HCT116 (cell line): ENCODE measurements at regions not wholly inside any gene's neighbourhood (a gene's known extent, or its start where the extent isn't known, plus 50 kb on each side); places are given as distances from the start of the nearest gene placed in this dataset.
A peak's percentile ranks its signal among the peaks of the same experiment; 100 is the strongest.

ENCODE experiments used
- ATAC-seq: fragments of 200-7000 bp; cut with Tn5 transposase; 2 replicates; pipeline ENCODE4 v1.9.1; 2020; ENCODE audit warnings: mild to moderate bottlenecking, moderate library complexity
- BruUV-seq: library from RNA; stranded (reverse); fragments of 400-500 nt; replicated peaks from 2 replicates; lab custom pipeline; 2021; lab: Mats Ljungman, UMichigan
- CTCF ChIA-PET: fragments of 300-600 bp; sonication (Branson Sonifier 250); formaldehyde crosslinking; loops from one replicate; lab custom pipeline; 2021; ENCODE audit warnings: antibody characterized with exemption; lab: Charles Lee
- POLR2A ChIA-PET: fragments of 300-600, 350-600 bp; sonication (Branson Sonifier 250); formaldehyde crosslinking; loops from one replicate; lab custom pipeline; 2021; ENCODE audit warnings: antibody characterized with exemption; lab: Charles Lee
- RAD21 ChIA-PET, 2 experiments: fragments of 300-600 bp; sonication (Branson Sonifier 250); formaldehyde crosslinking; loops; one replicate each; lab custom pipeline; 2023; ENCODE audit warnings: low total read pairs in 2 of 2; ENCODE audit not compliant: uncharacterized antibody in 2 of 2, unreplicated experiment in 2 of 2, low non-redundant PET in 1 of 2; lab: Charles Lee
- DNase-seq: peaks from one replicate; pipeline ENCODE4 v3.0.0-alpha.2; 2010; ENCODE audit warnings: low read depth, low spot score
- H2AFZ ChIP-seq: fragments of 200-600 bp; shearing (Covaris generic), sonication (generic); 2 replicates; pipeline ENCODE4 v1.6.1; 2017; ENCODE audit warnings: low read depth, mixed run types, mixed read lengths, antibody characterized with exemption, low read length; ENCODE audit not compliant: poor library complexity, severe bottlenecking
- H3K27ac ChIP-seq: 2 replicates; pipeline ENCODE4 v1.5.1; 2012; ENCODE audit warnings: low read depth, low read length
- H3K27me3 ChIP-seq: fragments of 200-600 bp; sonication (generic); 2 replicates; pipeline ENCODE4 v1.6.1; 2016; ENCODE audit warnings: mixed run types, low read length, mixed read lengths; ENCODE audit not compliant: insufficient read depth
- H3K36me3 ChIP-seq, 2 experiments: fragments of 200-500 bp in 1 of 2; fragments of 200-600 bp in 1 of 2; sonication (Bioruptor generic) in 1 of 2; sonication (generic) in 1 of 2; 2 replicates each; pipeline versions ENCODE4 v1.5.1 to v1.6.1; 2014 to 2016; ENCODE audit warnings: low read length in 2 of 2, inconsistent platforms in 1 of 2, mixed read lengths in 1 of 2, mixed run types in 1 of 2; ENCODE audit not compliant: insufficient read depth in 2 of 2, control insufficient read depth in 1 of 2
- H3K4me1 ChIP-seq, 2 experiments: fragments of 200-600 bp in 1 of 2; sonication (generic) in 1 of 2; 2 replicates each; pipeline versions ENCODE4 v1.5.1 to v1.6.1; 2012 to 2017; ENCODE audit warnings: low read length in 2 of 2, inconsistent platforms in 1 of 2, mild to moderate bottlenecking in 1 of 2, mixed read lengths in 1 of 2, mixed run types in 1 of 2, moderate library complexity in 1 of 2; ENCODE audit not compliant: insufficient read depth in 2 of 2, control insufficient read depth in 1 of 2
- H3K4me2 ChIP-seq: fragments of 200-600 bp; sonication (generic); 2 replicates; pipeline ENCODE4 v1.6.1; 2017; ENCODE audit warnings: mixed run types, low read length, mixed read lengths
- H3K4me3 ChIP-seq, 2 experiments: fragments of 200-600 bp in 1 of 2; sonication (generic) in 1 of 2; replicated peaks in 1 of 2; 2 replicates each; pipeline ENCODE4 v1.5.1; 2011 to 2016; ENCODE audit warnings: low read length in 2 of 2, control low read depth in 1 of 2, low read depth in 1 of 2, mild to moderate bottlenecking in 1 of 2, mixed read lengths in 1 of 2, mixed run types in 1 of 2
- H3K79me2 ChIP-seq: fragments of 200-600 bp; sonication (generic); 2 replicates; pipeline ENCODE4 v1.6.1; 2017; ENCODE audit warnings: mild to moderate bottlenecking, mixed run types, low read length, moderate library complexity, mixed read lengths; ENCODE audit not compliant: insufficient read depth
- H3K9ac ChIP-seq: fragments of 200-600 bp; sonication (generic); 2 replicates; pipeline ENCODE4 v1.6.1; 2016; ENCODE audit warnings: low read length, mixed read lengths
- H3K9me2 ChIP-seq: fragments of 200-600 bp; sonication (generic), shearing (Covaris generic); 2 replicates; pipeline ENCODE4 v1.6.1; 2017; ENCODE audit warnings: mixed run types, mild to moderate bottlenecking, moderate library complexity; ENCODE audit not compliant: insufficient read depth
- H3K9me3 ChIP-seq, 2 experiments: fragments of 200-500 bp in 1 of 2; fragments of 200-600 bp in 1 of 2; sonication (Bioruptor generic) in 1 of 2; sonication (generic) in 1 of 2; 2 replicates each; pipeline ENCODE4 v1.6.1; 2014 to 2017; ENCODE audit warnings: low read length in 2 of 2, mixed read lengths in 2 of 2, inconsistent platforms in 1 of 2, low read depth in 1 of 2, mild to moderate bottlenecking in 1 of 2, mixed run types in 1 of 2, moderate library complexity in 1 of 2; ENCODE audit not compliant: control insufficient read depth in 1 of 2, insufficient read depth in 1 of 2
- H4K20me1 ChIP-seq: fragments of 200-600 bp; sonication (generic), shearing (Covaris generic); 2 replicates; pipeline ENCODE4 v1.6.1; 2017; ENCODE audit warnings: mixed run types, mild to moderate bottlenecking, moderate library complexity; ENCODE audit not compliant: insufficient read depth
- CEBPB ChIP-seq: IDR thresholded peaks from 2 replicates; pipeline ENCODE4 v1.6.1; 2012; ENCODE audit warnings: low read depth
- CTCF ChIP-seq, 3 experiments: fragments of 200-600 bp in 1 of 3; sonication (generic) in 1 of 3; IDR thresholded peaks in 2 of 3; conservative IDR thresholded peaks in 1 of 3; 2 replicates each; pipeline ENCODE4 v1.5.1; 2012 to 2017; ENCODE audit warnings: low read depth in 2 of 3, low read length in 2 of 3, antibody characterized with exemption in 1 of 3, borderline replicate concordance in 1 of 3, control low read depth in 1 of 3, mild to moderate bottlenecking in 1 of 3, mixed read lengths in 1 of 3, mixed run types in 1 of 3, moderate library complexity in 1 of 3; ENCODE audit not compliant: insufficient read depth in 1 of 3
- EZH2 ChIP-seq: fragments of 200-600 bp; sonication (generic); IDR thresholded peaks from 2 replicates; pipeline ENCODE4 v1.6.1; 2017; ENCODE audit warnings: antibody characterized with exemption, mixed run types
- FOSL1 ChIP-seq: IDR thresholded peaks from 2 replicates; pipeline ENCODE4 v1.6.1; 2012; ENCODE audit warnings: low read depth
- JUND ChIP-seq: IDR thresholded peaks from 2 replicates; pipeline ENCODE4 v1.6.1; 2012
- POLR2AphosphoS5 ChIP-seq: IDR thresholded peaks from 2 replicates; pipeline ENCODE4 v1.6.1; 2011; ENCODE audit warnings: mild to moderate bottlenecking, low read depth, low read length, moderate library complexity
- REST ChIP-seq: IDR thresholded peaks from 2 replicates; pipeline ENCODE4 v1.6.1; 2012; ENCODE audit warnings: low read depth
- SIN3A ChIP-seq: IDR thresholded peaks from 2 replicates; pipeline ENCODE4 v1.6.1; 2012; ENCODE audit warnings: low read depth
- SRF ChIP-seq: IDR thresholded peaks from 2 replicates; pipeline ENCODE4 v1.6.1; 2012; ENCODE audit warnings: low read depth
- TCF7L2 ChIP-seq: IDR thresholded peaks from 2 replicates; pipeline ENCODE4 v1.7.0; 2011; ENCODE audit warnings: borderline replicate concordance, inconsistent platforms; ENCODE audit not compliant: insufficient read depth, insufficient read length; ENCODE audit errors: extremely low read depth
- YY1 ChIP-seq: IDR thresholded peaks from 2 replicates; pipeline ENCODE4 v1.6.1; 2011; ENCODE audit warnings: low read length, low read depth, moderate library complexity, mild to moderate bottlenecking; ENCODE audit not compliant: insufficient replicate concordance; ENCODE audit errors: extremely low read depth
- ZBTB33 ChIP-seq: IDR thresholded peaks from 2 replicates; pipeline ENCODE4 v1.6.1; 2011; ENCODE audit warnings: mild to moderate bottlenecking, low read length, moderate library complexity; ENCODE audit not compliant: insufficient replicate concordance; ENCODE audit errors: extremely low read depth
- ZFX ChIP-seq: fragments of 450-650 bp; IDR thresholded peaks from 2 replicates; pipeline ENCODE4 v1.6.1; 2017
- ZNF274 ChIP-seq: fragments of 200-500 bp; sonication (Bioruptor generic); IDR thresholded peaks from 2 replicates; pipeline ENCODE4 v1.6.1; 2014; ENCODE audit warnings: mild to moderate bottlenecking, low read depth, low read length, inconsistent platforms
- intact Hi-C: fragments of 100-400 bp; cut with micrococcal nuclease; formaldehyde crosslinking; loops from 2 replicates; pipeline ENCODE4 v1.10.0; 2022

- Histone ChIP-seq H3K9me2 (no peaks in the 10 kb centered on the region), H3K4me2 (peak overlapping the region; percentile 66), H3K4me1 (peaks cover 17 to 22% of the 10 kb centered on the region in 2 experiments), H2AFZ (no peak overlapping the region), H3K27me3 (no peaks in the 10 kb centered on the region), H3K79me2 (no peaks in the 10 kb centered on the region), H4K20me1 (no peaks in the 10 kb centered on the region), H3K9me3 (no peaks in the 10 kb centered on the region), H3K27ac (peak overlapping the region; percentile 67), H3K9ac (no peak overlapping the region), H3K4me3 (no peak overlapping the region), H3K36me3 (no peaks in the 10 kb centered on the region)
- TF ChIP-seq CEBPB, result no peak
- no peak for TF ChIP-seq REST
- no peak for TF ChIP-seq SRF
- no peak for TF ChIP-seq FOSL1
- no peak for TF ChIP-seq TCF7L2
- TF ChIP-seq ZNF274, result no peak
- TF ChIP-seq YY1, result no peak
- TF ChIP-seq CTCF (IDR thresholded peaks at IDR 0.05 in 2 of 3, conservative IDR thresholded peaks at IDR 0.05 in 1 of 3; ENCODE audit: borderline replicate concordance in 1 of 3, insufficient read depth in 1 of 3, low read depth in 2 of 3, low read length in 2 of 3), result no peak
- no peak; the same call in none of the 2 replicates for TF ChIP-seq SIN3A
- TF ChIP-seq ZBTB33, result no peak
- no peak for TF ChIP-seq ZFX
- TF ChIP-seq JUND, result no peak
- no peak; the same call in 1 of the 2 replicates for TF ChIP-seq POLR2AphosphoS5
- no peak for TF ChIP-seq EZH2
- peak; percentile 35 for ATAC-seq
- ChIA-PET POLR2A (no interaction called here), CTCF (no interaction called here), RAD21 (interaction anchor here in 1 of 2 experiments (0.6 kb wide), 1 partner anchor 127 kb away, joined by 3 read pairs; no protein-coding TSS in a partner anchor)
- no peak for DNase-seq
- BruUV-seq, result no TSS peak
- intact Hi-C loops, result no loop called here
These were observed 137.2 kb downstream of the DLL1 start for GRCh38 chr6:170153436-170154319.
